ENCODE measurements at regions not wholly inside any gene's neighbourhood (a gene's known extent, or its start where the extent isn't known, plus 50 kb on each side); places are given as distances from the start of the nearest gene placed in this dataset.

- DNase-seq (ENCODE audit: low read depth) = no peak
- no peak overlapping the region for H3K4me3 ChIP-seq (ENCODE audit: control insufficient read depth, low read depth, low read length)
- TF ChIP-seq CTCF (IDR thresholded peaks at IDR 0.05; ENCODE audit: control insufficient read depth, insufficient read depth, low read depth, low read length, missing control alignments) = no peak
These were observed 494.4 kb upstream of the RGS6 start for GRCh38 chr14:71437870-71438269.

GRCh38 chr14:71438684-71439083 lies 493.5 kb upstream of the RGS6 start:
- TF ChIP-seq CTCF (IDR thresholded peaks at IDR 0.05; ENCODE audit: control insufficient read depth, insufficient read depth, low read depth, low read length, missing control alignments) = no peak
- no peak for DNase-seq (ENCODE audit: low read depth)
- H3K4me3 ChIP-seq (ENCODE audit: control insufficient read depth, low read depth, low read length) = no peak overlapping the region; the same call in 1 of the 2 replicates

GRCh38 chr14:71441126-71441525 lies 491.1 kb upstream of the RGS6 start:
- no peak for DNase-seq (ENCODE audit: low read depth)
- H3K4me3 ChIP-seq (ENCODE audit: control insufficient read depth, low read depth, low read length) = no peak overlapping the region
- TF ChIP-seq CTCF (IDR thresholded peaks at IDR 0.05; ENCODE audit: control insufficient read depth, insufficient read depth, low read depth, low read length, missing control alignments) = no peak

GRCh38 chr14:71444030-71444822 lies 488.0 kb upstream of the RGS6 start:
- no peak for TF ChIP-seq CTCF (IDR thresholded peaks at IDR 0.05; ENCODE audit: control insufficient read depth, insufficient read depth, low read depth, low read length, missing control alignments)
- DNase-seq (ENCODE audit: low read depth) = no peak

GRCh38 chr14:71448431-71449315 lies 483.6 kb upstream of the RGS6 start:
- DNase-seq (ENCODE audit: low read depth) = no peak
- no peak overlapping the region for H3K4me3 ChIP-seq (ENCODE audit: control insufficient read depth, low read depth, low read length)
- no peak for TF ChIP-seq CTCF (IDR thresholded peaks at IDR 0.05; ENCODE audit: control insufficient read depth, insufficient read depth, low read depth, low read length, missing control alignments)

More at GRCh38 chr14:71444030-71444822, 488.0 kb upstream of the RGS6 start:
- no peak overlapping the region for H3K4me3 ChIP-seq (ENCODE audit: control insufficient read depth, low read depth, low read length)

- no peak overlapping the region for H3K4me3 ChIP-seq (ENCODE audit: control insufficient read depth, low read depth, low read length)
- TF ChIP-seq CTCF (IDR thresholded peaks at IDR 0.05; ENCODE audit: control insufficient read depth, insufficient read depth, low read depth, low read length, missing control alignments) = no peak
- no peak for DNase-seq (ENCODE audit: low read depth)
These were observed 482.7 kb upstream of the RGS6 start for GRCh38 chr14:71449316-71450055.

All from AG09309 (cell line).